HFF-Myc (cell line): ENCODE measurements at regions not wholly inside any gene's neighbourhood (a gene's known extent, or its start where the extent isn't known, plus 50 kb on each side); places are given as distances from the start of the nearest gene placed in this dataset.

Experiments
- DNase-seq: peaks from one replicate; pipeline ENCODE4 v3.0.0-alpha.2; 2011; ENCODE audit warnings: low read depth; ENCODE audit errors: extremely low read depth
- H3K4me3 ChIP-seq: replicated peaks from 2 replicates; pipeline ENCODE4 v1.5.1; 2011; ENCODE audit warnings: low read depth, mild to moderate bottlenecking, control low read depth, low read length
- TF ChIP-seq, protein P1 (sequence below): IDR thresholded peaks from 2 replicates; pipeline ENCODE4 v1.5.1; 2012; ENCODE audit warnings: mild to moderate bottlenecking, low read depth, low read length, control low read depth; ENCODE audit errors: missing control alignments

- no peak overlapping the region for H3K4me3 ChIP-seq
- TF ChIP-seq, protein P1, sequence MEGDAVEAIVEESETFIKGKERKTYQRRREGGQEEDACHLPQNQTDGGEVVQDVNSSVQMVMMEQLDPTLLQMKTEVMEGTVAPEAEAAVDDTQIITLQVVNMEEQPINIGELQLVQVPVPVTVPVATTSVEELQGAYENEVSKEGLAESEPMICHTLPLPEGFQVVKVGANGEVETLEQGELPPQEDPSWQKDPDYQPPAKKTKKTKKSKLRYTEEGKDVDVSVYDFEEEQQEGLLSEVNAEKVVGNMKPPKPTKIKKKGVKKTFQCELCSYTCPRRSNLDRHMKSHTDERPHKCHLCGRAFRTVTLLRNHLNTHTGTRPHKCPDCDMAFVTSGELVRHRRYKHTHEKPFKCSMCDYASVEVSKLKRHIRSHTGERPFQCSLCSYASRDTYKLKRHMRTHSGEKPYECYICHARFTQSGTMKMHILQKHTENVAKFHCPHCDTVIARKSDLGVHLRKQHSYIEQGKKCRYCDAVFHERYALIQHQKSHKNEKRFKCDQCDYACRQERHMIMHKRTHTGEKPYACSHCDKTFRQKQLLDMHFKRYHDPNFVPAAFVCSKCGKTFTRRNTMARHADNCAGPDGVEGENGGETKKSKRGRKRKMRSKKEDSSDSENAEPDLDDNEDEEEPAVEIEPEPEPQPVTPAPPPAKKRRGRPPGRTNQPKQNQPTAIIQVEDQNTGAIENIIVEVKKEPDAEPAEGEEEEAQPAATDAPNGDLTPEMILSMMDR, result no peak
- no peak for DNase-seq
Observed at GRCh38 chr9:28329323-28329722, 756.0 kb upstream of the C9orf72 start.

DNA sequence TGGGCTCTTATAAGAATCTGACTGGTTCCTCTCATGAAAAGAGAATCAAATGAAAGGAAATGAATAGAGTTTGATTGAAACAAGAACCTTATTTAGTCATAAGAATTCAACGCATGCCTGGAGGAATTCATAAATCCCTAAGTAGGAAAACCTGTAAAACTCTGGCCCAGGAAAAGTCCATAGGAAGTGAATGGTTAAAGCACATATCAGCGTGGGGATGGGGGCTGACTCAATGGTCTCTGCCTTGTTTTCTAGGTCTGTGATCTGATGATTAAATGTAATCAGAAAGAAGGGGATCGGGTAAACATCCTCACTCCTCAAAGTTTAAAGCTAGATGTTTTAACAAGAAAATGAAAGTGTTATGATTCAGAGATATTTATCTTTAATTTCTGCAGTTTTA lies 759.4 kb upstream of the C9orf72 start:
- TF ChIP-seq, protein P1, result no peak
- no peak overlapping the region for H3K4me3 ChIP-seq
- DNase-seq, result no peak

DNA sequence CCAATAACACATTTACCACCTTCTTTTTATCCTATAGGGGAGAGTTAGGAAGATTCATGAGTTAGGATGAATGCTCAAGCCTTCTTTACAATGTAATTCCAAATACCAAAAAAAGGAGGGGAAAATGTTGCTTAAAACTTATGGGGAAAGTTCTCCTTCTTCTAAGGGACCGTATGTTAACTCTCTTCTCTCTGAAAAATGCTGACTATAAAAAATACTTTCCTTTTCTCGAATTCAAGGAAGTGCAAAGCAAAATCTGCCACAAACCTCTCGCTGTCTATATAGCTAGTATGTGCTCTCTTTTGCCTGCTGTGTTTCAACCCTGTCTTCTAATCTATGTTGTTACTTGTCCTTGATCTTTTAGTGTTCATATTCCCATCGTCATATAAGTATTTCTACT lies 768.6 kb upstream of the C9orf72 start:
- no peak overlapping the region for H3K4me3 ChIP-seq
- TF ChIP-seq, protein P1, result no peak
- no peak for DNase-seq

DNA sequence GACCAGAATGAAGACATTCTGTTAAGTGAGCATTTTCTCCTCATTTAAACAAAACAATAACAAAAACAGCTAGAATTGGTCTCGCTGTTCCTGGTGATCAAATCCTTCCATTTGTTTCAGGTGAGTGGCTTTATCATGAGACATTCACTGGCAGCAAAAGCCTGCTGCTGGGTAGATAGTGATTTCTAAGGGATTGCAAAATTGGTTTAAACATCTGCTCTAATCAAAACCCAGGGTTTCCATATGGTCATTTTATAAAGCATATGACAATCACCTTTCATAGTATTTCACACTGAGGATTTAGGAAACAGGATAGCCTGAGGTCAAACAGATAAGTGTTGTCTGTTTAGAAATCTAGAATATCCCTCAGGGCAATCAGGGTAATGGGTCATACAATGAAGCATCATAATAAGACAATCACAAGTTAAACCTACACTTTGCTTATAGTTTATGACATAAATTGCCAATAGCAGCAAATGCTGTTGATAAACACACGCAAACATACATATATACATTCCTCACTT lies 769.6 kb upstream of the C9orf72 start:
- TF ChIP-seq, protein P1, result no peak
- H3K4me3 ChIP-seq, result no peak overlapping the region
- no peak for DNase-seq

DNA sequence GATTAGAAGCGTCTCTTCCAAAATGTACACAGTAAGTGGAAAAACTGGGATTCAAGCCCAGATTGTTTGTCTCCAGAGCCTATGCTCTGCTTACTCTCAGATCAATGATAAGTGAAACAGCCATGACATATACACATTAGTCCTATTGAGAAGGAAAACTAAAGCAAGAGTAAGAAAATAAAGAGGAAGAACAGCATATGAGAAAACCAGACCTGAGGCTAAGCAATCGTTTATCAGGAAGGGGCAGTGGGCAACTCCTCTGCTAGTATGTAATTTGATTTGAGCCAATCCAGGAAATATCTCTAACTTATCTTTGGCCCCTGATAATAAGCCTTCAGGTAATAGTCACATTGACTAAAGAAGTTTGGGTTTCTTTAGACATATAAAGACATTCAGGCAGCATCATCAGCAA lies 789.9 kb upstream of the C9orf72 start:
- H3K4me3 ChIP-seq, result no peak overlapping the region
- DNase-seq, result no peak
- TF ChIP-seq, protein P1, result no peak

- TF ChIP-seq, protein P1, result no peak
- DNase-seq, result no peak
- no peak overlapping the region for H3K4me3 ChIP-seq
Observed at GRCh38 chr9:28365020-28365640, 791.8 kb upstream of the C9orf72 start.

DNA sequence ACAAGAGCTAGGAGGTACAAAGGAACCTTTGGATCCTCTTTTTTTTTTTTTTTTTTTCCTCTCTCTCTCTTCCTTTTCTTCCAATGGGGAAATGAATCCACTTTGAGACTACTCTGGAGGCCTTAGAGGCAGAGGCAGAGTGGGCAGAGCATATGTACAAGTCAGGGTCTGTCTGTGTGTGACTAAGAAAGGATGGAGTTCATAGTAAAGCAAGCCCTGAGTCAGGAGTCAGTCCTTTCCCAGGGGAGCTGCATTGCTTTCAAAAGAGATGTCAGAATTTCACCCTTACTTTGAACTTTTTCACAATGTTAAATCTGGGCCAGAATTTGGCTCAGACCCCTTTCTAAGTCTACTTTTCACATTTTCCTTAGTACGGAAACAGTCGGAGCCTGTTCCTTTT lies 792.4 kb upstream of the C9orf72 start:
- no peak overlapping the region for H3K4me3 ChIP-seq
- DNase-seq, result no peak
- TF ChIP-seq, protein P1, result no peak
